ENCODE measurements at regions not wholly inside any gene's neighbourhood (a gene's known extent, or its start where the extent isn't known, plus 50 kb on each side); places are given as distances from the start of the nearest gene placed in this dataset.

DNA sequence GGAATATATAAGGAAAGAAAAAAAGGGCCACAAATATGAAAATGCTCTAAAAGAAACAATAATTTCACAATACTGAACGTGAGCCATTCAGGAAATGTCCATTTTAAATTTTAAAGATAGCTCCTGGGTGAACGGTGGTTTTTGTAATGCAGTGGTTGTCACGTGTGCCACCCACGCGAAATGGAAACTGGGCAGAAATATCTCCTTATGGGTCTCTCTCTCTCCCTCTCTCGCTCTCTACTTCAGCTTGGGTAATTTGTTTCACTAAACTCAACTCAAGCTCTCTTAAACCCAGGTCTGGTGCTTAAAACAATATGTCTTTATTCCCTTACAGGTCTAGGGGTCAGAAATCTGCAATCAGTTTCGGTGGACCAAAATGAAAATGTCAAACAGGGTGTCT is 150.8 kb downstream of the OR2B2 start:
- Mint-ChIP-seq H3K27ac (no peak overlapping the region), H3K4me3 (ENCODE audit: low read depth) (no peak overlapping the region), H3K36me3 (ENCODE audit: insufficient read depth) (no peaks in the 10 kb centered on the region), H3K4me1 (ENCODE audit: low read depth) (peaks cover 7% of the 10 kb centered on the region), H3K27me3 (peaks cover 4% of the 10 kb centered on the region), H3K9me3 (ENCODE audit: low read depth) (no peaks in the 10 kb centered on the region)
- TF ChIP-seq, protein P1, sequence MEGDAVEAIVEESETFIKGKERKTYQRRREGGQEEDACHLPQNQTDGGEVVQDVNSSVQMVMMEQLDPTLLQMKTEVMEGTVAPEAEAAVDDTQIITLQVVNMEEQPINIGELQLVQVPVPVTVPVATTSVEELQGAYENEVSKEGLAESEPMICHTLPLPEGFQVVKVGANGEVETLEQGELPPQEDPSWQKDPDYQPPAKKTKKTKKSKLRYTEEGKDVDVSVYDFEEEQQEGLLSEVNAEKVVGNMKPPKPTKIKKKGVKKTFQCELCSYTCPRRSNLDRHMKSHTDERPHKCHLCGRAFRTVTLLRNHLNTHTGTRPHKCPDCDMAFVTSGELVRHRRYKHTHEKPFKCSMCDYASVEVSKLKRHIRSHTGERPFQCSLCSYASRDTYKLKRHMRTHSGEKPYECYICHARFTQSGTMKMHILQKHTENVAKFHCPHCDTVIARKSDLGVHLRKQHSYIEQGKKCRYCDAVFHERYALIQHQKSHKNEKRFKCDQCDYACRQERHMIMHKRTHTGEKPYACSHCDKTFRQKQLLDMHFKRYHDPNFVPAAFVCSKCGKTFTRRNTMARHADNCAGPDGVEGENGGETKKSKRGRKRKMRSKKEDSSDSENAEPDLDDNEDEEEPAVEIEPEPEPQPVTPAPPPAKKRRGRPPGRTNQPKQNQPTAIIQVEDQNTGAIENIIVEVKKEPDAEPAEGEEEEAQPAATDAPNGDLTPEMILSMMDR (IDR thresholded peaks at IDR 0.05; ENCODE audit: unreplicated experiment) = no peak
- no peak for DNase-seq (ENCODE audit: low spot score, unreplicated experiment)

- H3K4me3 Mint-ChIP-seq (ENCODE audit: low read depth) = no peak overlapping the region
- H3K4me1 Mint-ChIP-seq (ENCODE audit: low read depth) = peaks cover 7% of the 10 kb centered on the region
- no peaks in the 10 kb centered on the region for H3K36me3 Mint-ChIP-seq (ENCODE audit: insufficient read depth)
- TF ChIP-seq, protein P1 (IDR thresholded peaks at IDR 0.05; ENCODE audit: unreplicated experiment) = no peak
- no peak for DNase-seq (ENCODE audit: low spot score, unreplicated experiment)
- no peak overlapping the region for H3K27ac Mint-ChIP-seq
- H3K27me3 Mint-ChIP-seq = peaks cover 9% of the 10 kb centered on the region
- H3K9me3 Mint-ChIP-seq (ENCODE audit: low read depth) = no peaks in the 10 kb centered on the region
Measured at GRCh38 chr6:27760464-27760863, 151.7 kb downstream of the OR2B2 start.

GRCh38 chr6:27759930-27760329 is 152.3 kb downstream of the OR2B2 start:
- peaks cover 8% of the 10 kb centered on the region for H3K4me1 Mint-ChIP-seq (ENCODE audit: low read depth)

GRCh38 chr6:27758491-27758890 is 153.7 kb downstream of the OR2B2 start:
- Mint-ChIP-seq H3K27ac (no peak overlapping the region), H3K4me1 (ENCODE audit: low read depth) (peaks cover 12% of the 10 kb centered on the region), H3K4me3 (ENCODE audit: low read depth) (peak overlapping the region; percentile 73), H3K36me3 (ENCODE audit: insufficient read depth) (no peaks in the 10 kb centered on the region), H3K27me3 (peaks cover 10% of the 10 kb centered on the region), H3K9me3 (ENCODE audit: low read depth) (no peaks in the 10 kb centered on the region)
- TF ChIP-seq, protein P1 (IDR thresholded peaks at IDR 0.05; ENCODE audit: unreplicated experiment) = no peak
- DNase-seq (ENCODE audit: low spot score, unreplicated experiment) = no peak

More at GRCh38 chr6:27759930-27760329, 152.3 kb downstream of the OR2B2 start:
- no peak overlapping the region for H3K27ac Mint-ChIP-seq
- no peak overlapping the region for H3K4me3 Mint-ChIP-seq (ENCODE audit: low read depth)
- DNase-seq (ENCODE audit: low spot score, unreplicated experiment) = no peak
- peaks cover 8% of the 10 kb centered on the region for H3K27me3 Mint-ChIP-seq
- H3K36me3 Mint-ChIP-seq (ENCODE audit: insufficient read depth) = no peaks in the 10 kb centered on the region
- TF ChIP-seq, protein P1 (IDR thresholded peaks at IDR 0.05; ENCODE audit: unreplicated experiment) = no peak
- no peaks in the 10 kb centered on the region for H3K9me3 Mint-ChIP-seq (ENCODE audit: low read depth)

GRCh38 chr6:27757307-27757706 is 154.9 kb downstream of the OR2B2 start:
- peak; percentile 23 for DNase-seq (ENCODE audit: low spot score, unreplicated experiment)
- TF ChIP-seq, protein P1 (IDR thresholded peaks at IDR 0.05; ENCODE audit: unreplicated experiment) = no peak
- H3K27me3 Mint-ChIP-seq = peaks cover 10% of the 10 kb centered on the region
- no peaks in the 10 kb centered on the region for H3K36me3 Mint-ChIP-seq (ENCODE audit: insufficient read depth)
- H3K9me3 Mint-ChIP-seq (ENCODE audit: low read depth) = no peaks in the 10 kb centered on the region
- H3K4me1 Mint-ChIP-seq (ENCODE audit: low read depth) = peaks cover 13% of the 10 kb centered on the region
- H3K4me3 Mint-ChIP-seq (ENCODE audit: low read depth) = peak overlapping the region; percentile 73
- no peak overlapping the region for H3K27ac Mint-ChIP-seq

All from progenitor cell of endocrine pancreas (in vitro differentiated cells).